Spleen (tissue), 7 donors: ENCODE measurements at regions not wholly inside any gene's neighbourhood (a gene's known extent, or its start where the extent isn't known, plus 50 kb on each side); places are given as distances from the start of the nearest gene placed in this dataset.

Experiments
- CTCF ChIP-seq, 11 experiments: fragments of 200-600 bp in 7 of 11; fragments of 450-650 bp in 4 of 11; sonication (generic) in 4 of 11; IDR thresholded peaks in 8 of 11; conservative IDR thresholded peaks in 3 of 11; 1 replicate in 7 of 11; 2 replicates in 4 of 11; pipeline versions ENCODE4 v1.4.0 to v1.8.0; 2016 to 2021; ENCODE audit warnings: antibody characterized with exemption in 11 of 11, inconsistent platforms in 4 of 11, mild to moderate bottlenecking in 1 of 11
- POLR2A ChIP-seq, 3 donors: fragments of 450-650 bp; IDR thresholded peaks; one replicate each; pipeline ENCODE4 v1.5.1; 2017; ENCODE audit warnings: antibody characterized with exemption in 3 of 3, mild to moderate bottlenecking in 1 of 3
- donor health status: DM: no; HTN: no; CAD: no; lungs with moderate emphysema.
- donor health status: DM: no; HTN: no; CAD: no.
- donor health status: DM: no; HTN: no; CAD: no.

- TF ChIP-seq CTCF (IDR thresholded peaks at IDR 0.05 in 8 of 11, conservative IDR thresholded peaks at IDR 0.05 in 3 of 11) (no peak), POLR2A (IDR thresholded peaks at IDR 0.05) (no peak)
These were observed 409.6 kb downstream of the MED13L start for GRCh38 chr12:115867854-115868253.
